Upper lobe of right lung (tissue), 1 donor: ENCODE measurements at regions not wholly inside any gene's neighbourhood (a gene's known extent, or its start where the extent isn't known, plus 50 kb on each side); places are given as distances from the start of the nearest gene placed in this dataset.
"Not testable (repeated sequence)": the region's sequence is repeated elsewhere in the genome, so short reads cannot be mapped to it uniquely, and the experiment has no call there.

Source experiments
- ATAC-seq: fragments of 200-7000 bp; cut with Tn5 transposase; one replicate; pipeline ENCODE4 v1.9.1; 2020; ENCODE audit warnings: mild to moderate bottlenecking, moderate library complexity
- DNase-seq: peaks from one replicate; pipeline ENCODE4 v3.0.0-alpha.2; 2020
- H3K27ac ChIP-seq: fragments of 200-600 bp; one replicate; pipeline ENCODE4 v1.8.0; 2022
- H3K27me3 ChIP-seq: fragments of 200-600 bp; one replicate; pipeline ENCODE4 v1.8.0; 2022; ENCODE audit warnings: mild to moderate bottlenecking
- H3K36me3 ChIP-seq: fragments of 200-600 bp; one replicate; pipeline ENCODE4 v1.8.0; 2022
- H3K4me1 ChIP-seq: fragments of 200-600 bp; one replicate; pipeline ENCODE4 v1.8.0; 2022
- H3K4me3 ChIP-seq: fragments of 200-600 bp; one replicate; pipeline ENCODE4 v1.8.0; 2022; ENCODE audit warnings: mild to moderate bottlenecking
- H3K9me3 ChIP-seq: fragments of 200-600 bp; one replicate; pipeline ENCODE4 v1.8.0; 2022
- intact Hi-C: fragments of 100-400 bp; cut with DNase I; formaldehyde crosslinking; loops from one replicate; pipeline ENCODE4 v1.11.0; 2022
- TF ChIP-seq, protein P1 (sequence below): fragments of 200-600 bp; IDR thresholded peaks from one replicate; pipeline ENCODE4 v1.8.0; 2022; ENCODE audit warnings: antibody characterized with exemption
- donor health status: DM: no; HTN: yes; CAD: no; lungs with severe emphysema.

DNA sequence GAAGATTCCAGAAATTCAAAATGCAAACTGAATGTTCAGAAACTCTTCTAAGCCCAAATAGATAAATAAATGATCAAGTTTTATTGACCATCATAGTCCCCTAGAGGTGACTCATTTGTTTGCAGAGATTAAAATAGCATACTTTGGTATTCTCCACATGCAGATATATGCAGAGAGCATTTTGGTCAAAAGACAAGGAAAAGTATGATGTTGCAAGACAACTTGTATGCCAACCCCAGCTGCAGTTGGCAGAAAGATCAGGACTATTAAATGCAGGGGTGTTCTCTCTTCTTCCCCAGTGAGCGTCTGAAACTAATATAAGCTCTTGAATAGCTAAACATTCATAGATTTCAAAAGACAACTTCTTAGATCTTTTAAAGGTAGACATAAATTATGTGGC, 404.9 kb downstream of the LTN1 start:
- no peak for DNase-seq
- Histone ChIP-seq H3K27ac (no peak overlapping the region), H3K4me3 (no peak overlapping the region), H3K27me3 (no peaks in the 10 kb centered on the region), H3K4me1 (no peaks in the 10 kb centered on the region), H3K9me3 (no peaks in the 10 kb centered on the region), H3K36me3 (no peaks in the 10 kb centered on the region)
- TF ChIP-seq, protein P1, sequence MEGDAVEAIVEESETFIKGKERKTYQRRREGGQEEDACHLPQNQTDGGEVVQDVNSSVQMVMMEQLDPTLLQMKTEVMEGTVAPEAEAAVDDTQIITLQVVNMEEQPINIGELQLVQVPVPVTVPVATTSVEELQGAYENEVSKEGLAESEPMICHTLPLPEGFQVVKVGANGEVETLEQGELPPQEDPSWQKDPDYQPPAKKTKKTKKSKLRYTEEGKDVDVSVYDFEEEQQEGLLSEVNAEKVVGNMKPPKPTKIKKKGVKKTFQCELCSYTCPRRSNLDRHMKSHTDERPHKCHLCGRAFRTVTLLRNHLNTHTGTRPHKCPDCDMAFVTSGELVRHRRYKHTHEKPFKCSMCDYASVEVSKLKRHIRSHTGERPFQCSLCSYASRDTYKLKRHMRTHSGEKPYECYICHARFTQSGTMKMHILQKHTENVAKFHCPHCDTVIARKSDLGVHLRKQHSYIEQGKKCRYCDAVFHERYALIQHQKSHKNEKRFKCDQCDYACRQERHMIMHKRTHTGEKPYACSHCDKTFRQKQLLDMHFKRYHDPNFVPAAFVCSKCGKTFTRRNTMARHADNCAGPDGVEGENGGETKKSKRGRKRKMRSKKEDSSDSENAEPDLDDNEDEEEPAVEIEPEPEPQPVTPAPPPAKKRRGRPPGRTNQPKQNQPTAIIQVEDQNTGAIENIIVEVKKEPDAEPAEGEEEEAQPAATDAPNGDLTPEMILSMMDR, result no peak
- intact Hi-C loops, result no loop called here
- no peak for ATAC-seq

DNA sequence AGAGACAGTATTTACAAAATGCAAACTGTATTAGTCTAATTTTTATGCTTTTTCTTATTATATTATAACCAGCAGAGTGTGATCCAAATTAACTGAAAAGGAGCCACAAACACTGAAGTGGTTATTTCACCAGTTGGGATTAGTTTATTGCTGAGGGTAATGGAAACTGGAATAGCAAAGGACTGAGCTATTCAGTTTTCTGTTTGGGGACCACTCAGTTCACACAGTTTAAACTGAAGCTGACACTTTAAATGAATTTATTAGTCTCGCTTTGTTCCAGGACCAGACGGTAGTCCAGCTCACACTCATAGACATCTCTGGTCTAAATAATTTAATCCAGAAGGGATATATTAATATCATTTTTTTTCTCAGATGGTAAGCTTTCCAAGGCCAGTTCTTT, 410.7 kb downstream of the LTN1 start:
- DNase-seq (no peak), ATAC-seq (no peak)
- H3K4me3 ChIP-seq, result no peak overlapping the region
- H3K36me3 ChIP-seq, result no peaks in the 10 kb centered on the region
- H3K27me3 ChIP-seq, result no peaks in the 10 kb centered on the region
- H3K9me3 ChIP-seq, result no peaks in the 10 kb centered on the region
- H3K27ac ChIP-seq, result no peak overlapping the region
- TF ChIP-seq, protein P1, result no peak
- intact Hi-C loops, result no loop called here
- H3K4me1 ChIP-seq, result no peaks in the 10 kb centered on the region

DNA sequence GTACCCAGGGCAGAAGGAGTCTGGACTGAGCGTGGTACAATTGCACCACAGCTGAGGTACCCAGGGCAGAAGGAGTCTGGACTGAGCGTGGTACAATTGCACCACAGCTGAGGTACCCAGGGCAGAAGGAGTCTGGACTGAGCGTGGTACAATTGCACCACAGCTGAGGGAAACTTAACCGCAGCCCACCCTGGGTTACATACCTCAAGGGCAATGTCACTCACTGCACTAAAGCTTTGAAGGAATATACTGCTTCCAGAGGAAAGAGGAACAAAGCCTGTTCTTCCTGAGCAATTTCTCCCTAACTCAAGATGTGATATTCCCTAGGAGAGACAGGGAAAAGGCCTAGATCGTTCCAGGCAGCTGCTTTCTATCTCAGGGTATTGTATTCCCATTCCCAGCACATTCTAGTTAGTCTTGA, 411.4 kb downstream of the LTN1 start:
- H3K27me3 ChIP-seq, H3K27ac ChIP-seq, H3K4me3 ChIP-seq, H3K36me3 ChIP-seq, H3K9me3 ChIP-seq, intact Hi-C loops, DNase-seq, H3K4me1 ChIP-seq: not testable (repeated sequence)
- ATAC-seq, result peak; percentile 47

DNA sequence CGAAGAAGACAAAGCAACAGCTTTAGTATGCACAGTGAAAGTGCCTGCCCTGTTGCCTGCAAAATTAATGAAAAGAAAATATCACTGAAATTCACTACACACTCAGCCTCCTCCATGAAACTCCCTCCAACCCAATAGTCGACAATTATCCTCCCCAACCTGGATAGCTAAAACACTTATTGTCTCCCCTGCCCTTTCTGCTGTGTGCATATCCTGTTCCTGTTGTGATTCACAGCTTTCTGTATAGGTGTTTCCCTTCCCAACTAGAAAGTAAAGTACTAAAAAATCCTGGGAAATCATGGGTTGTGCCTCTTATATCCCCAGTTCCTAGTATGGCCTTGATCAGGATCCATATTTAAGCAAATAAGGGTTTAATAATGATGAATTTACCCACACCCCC, 412.1 kb downstream of the LTN1 start:
- no peaks in the 10 kb centered on the region for H3K27me3 ChIP-seq
- no peak overlapping the region for H3K27ac ChIP-seq
- H3K36me3 ChIP-seq, result no peaks in the 10 kb centered on the region
- no peaks in the 10 kb centered on the region for H3K9me3 ChIP-seq
- intact Hi-C loops, result no loop called here
- DNase-seq (no peak), ATAC-seq (no peak)
- H3K4me1 ChIP-seq, result no peaks in the 10 kb centered on the region
- TF ChIP-seq, protein P1, result no peak
- H3K4me3 ChIP-seq, result no peak overlapping the region

DNA sequence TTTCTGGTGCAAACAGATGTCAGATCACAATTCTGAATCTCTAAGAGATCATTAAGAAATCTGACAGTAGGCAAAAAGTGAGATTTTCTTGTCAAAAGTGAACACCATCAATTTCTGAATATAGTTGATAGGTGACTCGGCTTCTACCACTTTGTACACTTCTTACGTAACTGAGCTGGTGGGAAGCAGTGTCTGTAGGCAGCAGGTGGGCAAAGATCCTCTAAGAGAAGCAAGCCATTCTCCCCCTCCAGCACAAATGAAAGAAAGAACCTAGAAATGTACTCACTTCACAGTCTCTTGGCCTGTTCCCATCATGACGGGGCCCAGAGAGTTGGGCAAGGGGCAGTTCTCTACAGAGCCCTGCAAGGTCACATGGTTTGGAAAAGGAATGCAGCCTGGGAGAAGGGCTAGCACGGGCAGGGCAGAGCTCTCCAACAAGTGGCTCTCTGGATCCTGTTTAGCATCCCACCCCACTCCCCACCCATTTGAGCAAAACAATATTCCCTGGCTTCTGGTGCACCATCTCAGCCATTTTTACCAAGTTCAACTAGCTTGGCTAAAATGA, 412.6 kb downstream of the LTN1 start:
- ATAC-seq (no peak), DNase-seq (no peak)
- no peaks in the 10 kb centered on the region for H3K27me3 ChIP-seq
- H3K27ac ChIP-seq, result no peak overlapping the region
- H3K4me3 ChIP-seq, result no peak overlapping the region
- no peaks in the 10 kb centered on the region for H3K4me1 ChIP-seq
- H3K9me3 ChIP-seq, result no peaks in the 10 kb centered on the region
- intact Hi-C loops, result no loop called here
- no peaks in the 10 kb centered on the region for H3K36me3 ChIP-seq
- TF ChIP-seq, protein P1, result no peak

DNA sequence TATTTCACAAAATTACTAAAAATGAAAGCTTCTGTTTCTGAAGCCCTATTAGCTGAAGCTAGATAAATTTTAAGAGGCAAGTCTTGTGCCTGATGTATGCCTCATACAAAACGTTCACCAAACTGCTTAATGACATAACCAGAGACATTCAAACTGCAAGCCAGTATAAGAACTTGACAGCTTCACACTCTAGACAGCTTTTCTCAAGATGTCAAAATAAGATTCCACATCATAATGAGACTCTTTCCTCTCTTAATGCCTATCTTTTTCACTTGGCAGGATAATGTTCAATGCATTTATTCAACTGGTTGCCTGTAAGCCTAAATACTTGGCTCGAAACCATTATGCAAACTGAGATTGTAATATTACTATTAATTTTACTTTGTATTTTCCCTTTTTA, 424.0 kb downstream of the LTN1 start:
- TF ChIP-seq, protein P1, result no peak
- DNase-seq (no peak), ATAC-seq (no peak)
- Histone ChIP-seq H3K4me3 (no peak overlapping the region), H3K36me3 (no peaks in the 10 kb centered on the region), H3K27me3 (no peaks in the 10 kb centered on the region), H3K4me1 (no peaks in the 10 kb centered on the region), H3K9me3 (no peaks in the 10 kb centered on the region), H3K27ac (no peak overlapping the region)
- intact Hi-C loops, result no loop called here

DNA sequence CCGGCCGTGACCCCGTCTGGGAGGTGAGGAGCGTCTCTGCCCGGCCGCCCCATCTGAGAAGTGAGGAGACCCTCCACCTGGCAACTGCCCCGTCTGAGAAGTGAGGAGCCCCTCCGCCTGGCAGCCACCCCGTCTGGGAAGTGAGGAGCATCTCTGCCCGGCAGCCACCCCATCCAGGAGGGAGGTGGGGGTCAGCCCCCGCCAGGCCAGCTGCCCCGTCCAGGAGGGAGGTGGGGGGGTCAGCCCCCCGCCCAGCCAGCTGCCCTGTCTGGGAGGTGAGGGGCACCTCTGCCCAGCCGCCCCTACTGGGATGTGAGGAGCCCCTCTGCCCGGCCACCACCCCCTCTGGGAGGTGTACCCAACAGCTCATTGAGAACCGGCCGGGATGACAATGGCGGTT, 428.7 kb downstream of the LTN1 start:
- not testable (repeated sequence) for H3K9me3 ChIP-seq, DNase-seq, ATAC-seq

More for the DNA sequence above, 428.7 kb downstream of the LTN1 start:
- H3K4me3 ChIP-seq, H3K36me3 ChIP-seq, H3K27me3 ChIP-seq, H3K27ac ChIP-seq, intact Hi-C loops, H3K4me1 ChIP-seq: not testable (repeated sequence)
